ENCODE measurements at regions not wholly inside any gene's neighbourhood (a gene's known extent, or its start where the extent isn't known, plus 50 kb on each side); places are given as distances from the start of the nearest gene placed in this dataset.
"Not testable (repeated sequence)": the region's sequence is repeated elsewhere in the genome, so short reads cannot be mapped to it uniquely, and the experiment has no call there.

DNA sequence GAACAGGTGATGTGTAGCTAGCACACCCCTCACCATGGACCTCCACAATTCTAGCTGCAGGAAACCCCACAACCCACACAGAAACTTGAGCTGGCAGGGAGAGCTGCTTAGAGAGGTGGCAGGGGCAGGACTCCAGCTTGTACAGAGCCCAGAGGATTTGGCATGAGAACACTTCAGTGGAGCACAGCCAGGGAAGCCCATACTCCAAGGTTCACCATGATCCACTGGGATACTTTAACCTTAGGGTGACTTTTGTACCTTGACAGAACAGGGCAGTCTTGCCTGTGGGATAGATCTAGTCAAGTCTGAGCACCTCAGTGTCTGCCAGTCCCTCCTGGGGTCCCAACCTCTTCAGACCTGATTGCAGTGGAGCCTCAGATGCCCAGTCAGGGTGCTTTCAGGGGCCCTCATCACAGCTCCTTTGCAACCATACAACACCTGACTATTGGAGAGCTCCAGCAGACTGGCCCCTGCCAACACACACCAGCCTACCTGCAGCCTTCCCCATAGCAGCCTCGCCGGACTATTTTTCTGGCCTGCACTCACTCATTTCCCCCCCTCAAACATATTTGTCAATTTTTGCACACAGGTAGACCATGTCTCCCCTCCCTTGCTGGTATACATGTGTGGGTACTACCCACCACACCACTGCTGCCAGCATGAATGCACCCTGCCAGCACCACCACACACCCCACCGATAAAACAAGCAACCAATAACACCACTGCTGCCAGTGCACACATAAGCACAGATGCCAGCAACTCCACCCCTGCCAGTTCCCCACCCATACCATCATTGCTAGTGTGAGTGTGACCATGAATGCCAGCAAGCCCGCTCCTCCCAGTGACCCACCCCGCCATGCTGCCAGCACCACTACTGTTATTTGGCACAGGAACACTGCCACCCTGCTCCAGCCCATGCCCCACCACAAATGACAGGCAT is 56.0 kb upstream of the CDX4 start:
- ChIA-PET CTCF (no interaction called here), POLR2A (no interaction called here)
- H3K4me1 Mint-ChIP-seq = no peaks in the 10 kb centered on the region
- DNase-seq = no peak
- no peaks in the 10 kb centered on the region for H3K9me3 Mint-ChIP-seq
- H3K36me3 Mint-ChIP-seq (ENCODE audit: low read depth) = no peaks in the 10 kb centered on the region
- H3K27ac Mint-ChIP-seq = no peak overlapping the region
- H3K4me3 Mint-ChIP-seq = no peak overlapping the region
- H3K27me3 Mint-ChIP-seq = no peaks in the 10 kb centered on the region

DNA sequence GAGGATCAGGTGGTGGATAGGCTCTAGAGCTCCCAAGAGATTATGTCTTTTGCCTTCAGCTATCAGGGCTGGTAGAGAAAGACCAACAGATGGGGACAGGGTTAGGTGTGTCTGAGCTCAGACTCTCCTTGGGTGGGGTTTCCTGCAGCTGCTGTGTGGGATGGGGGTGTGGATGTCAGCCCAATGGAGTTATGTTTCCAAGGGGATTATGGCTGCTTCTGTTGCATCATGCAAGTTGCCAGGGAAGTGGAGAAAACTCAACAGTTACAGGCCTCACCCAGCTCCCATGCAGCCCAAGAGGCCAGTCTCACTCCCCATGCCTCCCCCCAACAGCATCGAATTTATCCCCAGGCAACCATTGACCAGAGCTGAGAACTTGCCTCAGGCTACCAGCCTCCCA is 80.2 kb upstream of the CDX4 start:
- POLR2A ChIA-PET = no interaction called here
- H3K27me3 Mint-ChIP-seq = no peaks in the 10 kb centered on the region
- no peaks in the 10 kb centered on the region for H3K9me3 Mint-ChIP-seq
- H3K27ac Mint-ChIP-seq = no peak overlapping the region
- no peaks in the 10 kb centered on the region for H3K4me1 Mint-ChIP-seq
- no peak overlapping the region for H3K4me3 Mint-ChIP-seq
- no peak for DNase-seq
- CTCF ChIA-PET = no interaction called here
- H3K36me3 Mint-ChIP-seq (ENCODE audit: low read depth) = no peaks in the 10 kb centered on the region

DNA sequence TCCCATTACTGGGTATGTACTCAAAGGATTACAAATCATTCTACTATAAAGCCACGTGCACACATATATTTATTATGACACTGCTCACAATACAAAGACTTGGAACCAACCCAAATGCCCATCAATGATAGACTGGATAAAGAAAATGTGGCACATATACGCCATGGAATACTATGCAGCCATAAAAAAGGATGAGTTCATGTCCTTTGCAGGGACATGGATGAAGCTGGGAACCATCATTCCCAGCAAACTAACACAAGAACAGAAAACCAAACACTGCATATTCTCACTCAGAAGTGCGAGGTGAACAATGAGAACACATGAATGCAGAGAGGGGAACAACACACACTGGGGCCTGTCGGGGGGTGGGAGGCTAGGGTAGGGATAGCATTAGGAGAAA is 89.6 kb upstream of the CDX4 start:
- CTCF ChIA-PET; H3K27ac Mint-ChIP-seq; POLR2A ChIA-PET; H3K4me3 Mint-ChIP-seq; H3K4me1 Mint-ChIP-seq; H3K9me3 Mint-ChIP-seq; H3K27me3 Mint-ChIP-seq; H3K36me3 Mint-ChIP-seq (ENCODE audit: low read depth); DNase-seq: not testable (repeated sequence)

DNA sequence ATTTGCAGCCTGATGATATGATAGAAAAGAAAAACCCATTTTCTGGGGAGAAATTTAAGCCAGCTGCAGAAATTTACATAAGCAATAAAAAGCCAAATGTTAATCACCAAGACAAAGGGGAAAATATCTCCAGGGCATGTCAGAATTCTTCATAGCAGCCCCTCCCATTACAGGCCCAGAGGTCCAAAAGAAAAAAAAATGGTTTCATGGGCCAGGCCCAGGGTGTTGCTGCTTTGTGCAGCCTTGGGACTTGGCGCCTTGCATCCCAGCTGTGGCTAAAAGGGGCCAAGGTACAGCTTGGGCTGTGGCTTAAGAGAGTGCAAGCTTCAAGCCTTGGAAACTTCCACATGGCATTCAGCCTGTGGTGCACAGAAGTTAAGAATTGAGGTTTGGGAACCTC is 97.9 kb upstream of the CDX4 start:
- Mint-ChIP-seq H3K36me3 (ENCODE audit: low read depth) (no peaks in the 10 kb centered on the region), H3K27me3 (no peaks in the 10 kb centered on the region), H3K4me3 (no peak overlapping the region), H3K27ac (no peak overlapping the region), H3K4me1 (no peaks in the 10 kb centered on the region), H3K9me3 (no peaks in the 10 kb centered on the region)
- no peak for DNase-seq
- ChIA-PET POLR2A (no interaction called here), CTCF (no interaction called here)

DNA sequence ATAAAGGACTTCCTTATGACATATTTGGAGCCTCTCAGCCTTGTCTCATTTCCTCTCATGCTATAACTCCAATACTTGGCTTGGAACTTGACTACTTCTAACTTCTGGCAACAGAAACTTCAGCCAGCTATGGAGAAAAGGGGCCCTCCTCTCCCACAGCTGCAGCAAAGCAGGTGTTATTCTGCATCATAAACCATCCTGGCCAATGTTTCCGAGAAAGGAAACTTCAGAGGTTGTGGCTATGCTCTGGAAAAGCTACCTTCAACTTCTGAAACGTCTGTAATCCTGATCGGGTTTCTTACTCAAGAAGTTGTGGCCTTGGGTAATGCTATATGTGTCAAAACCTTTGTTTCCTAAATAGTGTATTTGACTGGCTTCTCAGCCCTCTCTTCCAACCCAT is 109.5 kb upstream of the CDX4 start:
- no peak for DNase-seq
- H3K27me3 Mint-ChIP-seq = no peaks in the 10 kb centered on the region
- no peaks in the 10 kb centered on the region for H3K9me3 Mint-ChIP-seq
- no peaks in the 10 kb centered on the region for H3K4me1 Mint-ChIP-seq
- H3K4me3 Mint-ChIP-seq = no peak overlapping the region
- POLR2A ChIA-PET = no interaction called here
- no peak overlapping the region for H3K27ac Mint-ChIP-seq
- CTCF ChIA-PET = no interaction called here
- no peaks in the 10 kb centered on the region for H3K36me3 Mint-ChIP-seq (ENCODE audit: low read depth)

DNA sequence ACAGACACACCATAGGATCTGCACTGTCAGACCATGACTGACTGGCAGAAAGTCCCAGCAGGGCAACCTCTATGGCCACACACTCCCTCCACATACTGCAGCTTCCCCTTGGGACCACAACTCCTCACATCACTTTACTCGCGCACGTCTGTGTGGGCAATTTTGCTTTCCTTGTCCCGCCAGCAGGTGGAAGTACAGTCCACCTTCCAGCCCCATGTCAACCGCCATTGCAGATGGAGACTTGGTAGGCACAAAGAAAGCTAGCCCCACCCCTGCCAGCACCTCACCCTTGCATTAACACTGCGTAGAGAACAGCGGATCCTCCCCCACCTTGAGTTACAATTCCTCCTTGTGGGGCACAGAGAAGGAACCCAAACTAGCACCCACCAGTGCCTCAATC is 74.4 kb upstream of the NAP1L2 start:
- no peaks in the 10 kb centered on the region for H3K36me3 Mint-ChIP-seq (ENCODE audit: low read depth)
- POLR2A ChIA-PET = no interaction called here
- no peaks in the 10 kb centered on the region for H3K4me1 Mint-ChIP-seq
- H3K27ac Mint-ChIP-seq = no peak overlapping the region
- H3K9me3 Mint-ChIP-seq = no peaks in the 10 kb centered on the region
- no peak overlapping the region for H3K4me3 Mint-ChIP-seq
- no peak for DNase-seq
- no peaks in the 10 kb centered on the region for H3K27me3 Mint-ChIP-seq
- CTCF ChIA-PET = no interaction called here

DNA sequence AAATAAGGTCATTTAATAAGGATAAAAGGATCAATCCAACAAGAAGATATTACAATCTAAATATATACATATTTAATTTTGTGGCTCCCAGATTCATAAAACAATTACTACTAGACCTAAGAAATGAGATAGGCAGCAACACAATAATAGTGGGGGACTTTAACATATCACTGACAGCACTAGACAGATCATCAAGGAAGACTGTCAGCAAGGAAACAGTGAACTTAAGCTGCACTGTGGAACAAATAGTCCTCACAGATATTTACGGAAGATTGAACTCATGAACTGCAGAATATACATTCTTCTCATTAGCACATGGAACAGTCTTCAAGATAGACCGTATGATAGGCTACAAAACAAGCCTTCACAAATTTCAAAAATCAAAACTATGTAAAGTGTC is 56.1 kb upstream of the NAP1L2 start:
- no peaks in the 10 kb centered on the region for H3K4me1 Mint-ChIP-seq
- no peak overlapping the region for H3K4me3 Mint-ChIP-seq
- no peaks in the 10 kb centered on the region for H3K36me3 Mint-ChIP-seq (ENCODE audit: low read depth)
- CTCF ChIA-PET = no interaction called here
- no peaks in the 10 kb centered on the region for H3K9me3 Mint-ChIP-seq
- peaks cover 5% of the 10 kb centered on the region for H3K27me3 Mint-ChIP-seq
- POLR2A ChIA-PET = no interaction called here
- no peak for DNase-seq
- H3K27ac Mint-ChIP-seq = no peak overlapping the region

DNA sequence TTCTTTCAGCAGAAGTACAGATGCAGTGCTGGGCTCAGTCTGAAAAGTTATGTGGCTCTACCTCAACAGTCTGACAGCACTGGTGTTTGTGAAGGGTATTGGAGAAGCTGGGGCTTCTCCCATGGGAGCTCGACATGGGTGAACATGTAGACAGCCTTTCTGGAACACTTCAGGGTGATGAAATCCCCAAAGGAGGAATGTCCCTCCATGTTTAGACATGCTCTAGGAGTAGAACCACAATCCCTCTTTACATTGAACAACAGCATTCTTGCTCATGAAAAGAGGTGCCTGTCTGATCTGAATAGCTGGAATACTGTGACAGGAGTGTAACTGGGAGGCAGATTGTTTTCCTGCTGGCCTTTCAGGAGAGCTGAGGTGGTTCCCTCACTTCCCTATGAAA is 53.8 kb upstream of the NAP1L2 start:
- Mint-ChIP-seq H3K27ac (no peak overlapping the region), H3K9me3 (no peaks in the 10 kb centered on the region), H3K36me3 (ENCODE audit: low read depth) (no peaks in the 10 kb centered on the region), H3K4me1 (no peaks in the 10 kb centered on the region), H3K27me3 (peaks cover 5% of the 10 kb centered on the region), H3K4me3 (no peak overlapping the region)
- ChIA-PET CTCF (interaction anchor here (1.1 kb wide), 1 partner anchor 70 kb away, joined by 3 read pairs; no protein-coding TSS in a partner anchor), POLR2A (no interaction called here)
- DNase-seq = no peak

DNA sequence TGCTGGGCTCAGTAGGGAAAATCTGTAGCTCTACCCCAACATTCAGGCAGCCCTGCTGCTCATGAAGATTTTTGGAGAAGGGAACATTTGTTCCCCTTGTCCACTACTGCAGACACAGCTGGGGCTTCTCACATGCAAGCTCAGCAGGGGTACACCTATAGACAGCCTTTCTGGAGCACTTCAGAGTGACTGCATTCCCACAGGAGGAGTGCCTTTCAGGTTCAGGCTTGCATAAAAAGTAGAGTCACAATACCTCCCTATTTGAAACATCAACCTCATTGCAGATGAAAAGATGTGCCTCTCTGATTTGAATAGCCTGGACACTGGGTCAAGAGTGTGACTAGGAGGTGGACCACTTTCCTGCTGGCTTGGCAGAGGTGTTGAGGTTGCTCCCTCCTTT is 53.3 kb upstream of the NAP1L2 start:
- Mint-ChIP-seq H3K36me3 (ENCODE audit: low read depth) (no peaks in the 10 kb centered on the region), H3K27ac (no peak overlapping the region), H3K4me1 (no peaks in the 10 kb centered on the region), H3K4me3 (no peak overlapping the region), H3K9me3 (no peaks in the 10 kb centered on the region), H3K27me3 (peaks cover 5% of the 10 kb centered on the region)
- no peak for DNase-seq
- POLR2A ChIA-PET = no interaction called here
- CTCF ChIA-PET = interaction anchor here (1.1 kb wide), 1 partner anchor 69 kb away, joined by 3 read pairs; no protein-coding TSS in a partner anchor

DNA sequence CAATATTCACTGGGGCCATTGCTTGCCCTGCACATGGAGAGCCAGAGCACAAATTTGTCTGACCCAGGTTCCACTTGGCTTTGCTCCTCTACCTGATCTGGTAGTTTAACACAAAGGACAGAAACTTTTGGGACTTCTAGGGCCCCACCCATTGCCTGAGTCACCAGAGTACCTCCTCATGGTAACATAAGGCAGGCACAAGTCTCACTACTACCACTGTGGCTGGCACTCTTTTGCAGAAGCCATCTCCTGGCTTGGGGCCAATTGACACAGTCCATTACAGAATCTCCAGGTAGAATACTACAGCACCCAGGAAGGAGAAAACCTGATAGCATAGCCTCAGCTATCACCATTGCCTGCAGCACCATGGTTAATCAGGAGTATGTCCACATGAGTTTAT is 52.6 kb upstream of the NAP1L2 start:
- Mint-ChIP-seq H3K4me1 (no peaks in the 10 kb centered on the region), H3K36me3 (ENCODE audit: low read depth) (no peaks in the 10 kb centered on the region), H3K4me3 (no peak overlapping the region), H3K27ac (no peak overlapping the region), H3K27me3 (peaks cover 5% of the 10 kb centered on the region), H3K9me3 (no peaks in the 10 kb centered on the region)
- ChIA-PET CTCF (interaction anchor here (1.1 kb wide), 1 partner anchor 68 kb away, joined by 3 read pairs; no protein-coding TSS in a partner anchor), POLR2A (no interaction called here)
- no peak for DNase-seq

DNA sequence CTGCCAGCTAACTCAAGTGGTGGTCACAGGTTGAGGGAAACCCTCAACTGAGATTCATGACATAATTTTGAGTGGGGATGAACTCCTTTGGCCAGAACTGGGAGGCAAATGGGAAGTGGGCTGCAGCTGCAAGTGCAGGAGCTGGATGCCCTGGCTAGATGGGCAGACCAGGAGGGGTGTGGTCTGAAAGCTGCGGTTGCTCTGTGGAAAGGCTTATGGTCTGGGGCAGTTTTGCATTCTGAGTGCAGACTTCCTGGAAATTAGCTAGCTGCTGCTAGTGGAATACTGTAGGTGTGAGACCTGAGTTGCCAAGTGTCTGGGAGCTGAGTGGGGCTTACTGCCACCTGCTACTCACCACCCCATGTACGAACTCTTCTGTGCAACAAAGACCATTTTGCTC is 52.1 kb upstream of the NAP1L2 start:
- Mint-ChIP-seq H3K36me3 (ENCODE audit: low read depth) (no peaks in the 10 kb centered on the region), H3K4me3 (no peak overlapping the region), H3K27me3 (peaks cover 5% of the 10 kb centered on the region), H3K9me3 (no peaks in the 10 kb centered on the region), H3K27ac (no peak overlapping the region), H3K4me1 (no peaks in the 10 kb centered on the region)
- no peak for DNase-seq
- ChIA-PET POLR2A (no interaction called here), CTCF (no interaction called here)

All from activated CD4-positive, alpha-beta T cell treated with anti-CD3 and anti-CD28 coated beads, Interleukin-2, amount 10 ng/mL, durations not matched to agents 7 days and 5 days (primary cell).